ENCODE measurements at regions not wholly inside any gene's neighbourhood (a gene's known extent, or its start where the extent isn't known, plus 50 kb on each side); places are given as distances from the start of the nearest gene placed in this dataset.

- no peaks in the 10 kb centered on the region for H3K4me1 Mint-ChIP-seq
- TF ChIP-seq CTCF (IDR thresholded peaks at IDR 0.05), result no peak
- H3K27ac Mint-ChIP-seq, result no peak overlapping the region
- H3K4me3 ChIP-seq (ENCODE audit: low read length), result no peak overlapping the region
- peaks cover 5% of the 10 kb centered on the region for H3K36me3 Mint-ChIP-seq
- 44% methylated on average over 2 of the region's 2 CpGs for WGBS (ENCODE audit: insufficient coverage)
- peaks cover 11% of the 10 kb centered on the region for H3K9me3 ChIP-seq (ENCODE audit: control insufficient read depth, insufficient read depth, low read length)
- intact Hi-C loops (cut with micrococcal nuclease), result no loop called here
- H3K36me3 ChIP-seq (ENCODE audit: control insufficient read depth, insufficient read depth, low read length), result no peaks in the 10 kb centered on the region
- H3K27ac ChIP-seq (ENCODE audit: low read length), result no peak overlapping the region
- H3K9me3 Mint-ChIP-seq, result peaks cover 11 to 21% of the 10 kb centered on the region in 2 donors
- no peak overlapping the region for H3K4me3 Mint-ChIP-seq
- no peak for ATAC-seq
- no peak for DNase-seq
- no peaks in the 10 kb centered on the region for H3K27me3 Mint-ChIP-seq (ENCODE audit: low read depth in 2 of 2)
- H3K4me1 ChIP-seq (ENCODE audit: control insufficient read depth, insufficient read depth, low read length), result no peaks in the 10 kb centered on the region
- H3K27me3 ChIP-seq (ENCODE audit: control insufficient read depth, insufficient read depth, low read length), result no peaks in the 10 kb centered on the region
Measured at GRCh38 chr6:66948106-66948505, 1241.1 kb upstream of the EYS start.

GRCh38 chr6:66940003-66940402 lies 1233.0 kb upstream of the EYS start:
- Histone ChIP-seq H3K27ac (ENCODE audit: low read length) (no peak overlapping the region), H3K4me1 (ENCODE audit: control insufficient read depth, insufficient read depth, low read length) (no peaks in the 10 kb centered on the region), H3K36me3 (ENCODE audit: control insufficient read depth, insufficient read depth, low read length) (no peaks in the 10 kb centered on the region), H3K27me3 (ENCODE audit: control insufficient read depth, insufficient read depth, low read length) (no peaks in the 10 kb centered on the region), H3K9me3 (ENCODE audit: control insufficient read depth, insufficient read depth, low read length) (peaks cover 21% of the 10 kb centered on the region), H3K4me3 (ENCODE audit: low read length) (no peak overlapping the region)
- DNase-seq (no peak), ATAC-seq (no peak)
- intact Hi-C loops (cut with micrococcal nuclease), result no loop called here
- Mint-ChIP-seq H3K27ac (no peak overlapping the region), H3K4me3 (no peak overlapping the region), H3K4me1 (no peaks in the 10 kb centered on the region), H3K27me3 (ENCODE audit: low read depth in 2 of 2) (no peaks in the 10 kb centered on the region), H3K36me3 (peaks cover 16% of the 10 kb centered on the region), H3K9me3 (peaks cover 15 to 33% of the 10 kb centered on the region in 2 donors)
- no peak for TF ChIP-seq CTCF (IDR thresholded peaks at IDR 0.05)
- WGBS (ENCODE audit: insufficient coverage), result 80% methylated on average over 1 of the region's 2 CpGs

- Mint-ChIP-seq H3K9me3 (peaks cover 3 to 21% of the 10 kb centered on the region in 2 donors), H3K27me3 (ENCODE audit: low read depth in 2 of 2) (no peaks in the 10 kb centered on the region), H3K27ac (no peak overlapping the region), H3K4me3 (no peak overlapping the region), H3K36me3 (peaks cover 2% of the 10 kb centered on the region), H3K4me1 (no peaks in the 10 kb centered on the region)
- WGBS (ENCODE audit: insufficient coverage), result 78% methylated on average over 3 of the region's 3 CpGs
- DNase-seq (no peak), ATAC-seq (no peak)
- Histone ChIP-seq H3K9me3 (ENCODE audit: control insufficient read depth, insufficient read depth, low read length) (peaks cover 19% of the 10 kb centered on the region), H3K4me1 (ENCODE audit: control insufficient read depth, insufficient read depth, low read length) (no peaks in the 10 kb centered on the region), H3K27ac (ENCODE audit: low read length) (no peak overlapping the region), H3K27me3 (ENCODE audit: control insufficient read depth, insufficient read depth, low read length) (no peaks in the 10 kb centered on the region), H3K4me3 (ENCODE audit: low read length) (no peak overlapping the region), H3K36me3 (ENCODE audit: control insufficient read depth, insufficient read depth, low read length) (no peaks in the 10 kb centered on the region)
- no peak for TF ChIP-seq CTCF (IDR thresholded peaks at IDR 0.05)
- intact Hi-C loops (cut with micrococcal nuclease), result no loop called here
Measured at GRCh38 chr6:66937180-66937579, 1230.2 kb upstream of the EYS start.

GRCh38 chr6:66935612-66936011 lies 1228.6 kb upstream of the EYS start:
- H3K4me3 ChIP-seq (ENCODE audit: low read length), result no peak overlapping the region
- DNase-seq, result no peak
- Mint-ChIP-seq H3K27me3 (ENCODE audit: low read depth in 2 of 2) (no peaks in the 10 kb centered on the region), H3K36me3 (no peaks in the 10 kb centered on the region), H3K4me1 (no peaks in the 10 kb centered on the region), H3K9me3 (peaks cover 2 to 19% of the 10 kb centered on the region in 2 donors), H3K4me3 (no peak overlapping the region), H3K27ac (no peak overlapping the region)
- H3K36me3 ChIP-seq (ENCODE audit: control insufficient read depth, insufficient read depth, low read length), result no peaks in the 10 kb centered on the region
- ATAC-seq, result no peak
- H3K9me3 ChIP-seq (ENCODE audit: control insufficient read depth, insufficient read depth, low read length), result peaks cover 19% of the 10 kb centered on the region
- WGBS (ENCODE audit: insufficient coverage), result 78% methylated on average over 3 of the region's 3 CpGs
- TF ChIP-seq CTCF (IDR thresholded peaks at IDR 0.05), result no peak
- no peaks in the 10 kb centered on the region for H3K4me1 ChIP-seq (ENCODE audit: control insufficient read depth, insufficient read depth, low read length)
- no peak overlapping the region for H3K27ac ChIP-seq (ENCODE audit: low read length)
- no peaks in the 10 kb centered on the region for H3K27me3 ChIP-seq (ENCODE audit: control insufficient read depth, insufficient read depth, low read length)
- intact Hi-C loops (cut with micrococcal nuclease), result no loop called here
